IPS-20b (cell line): ENCODE measurements at regions not wholly inside any gene's neighbourhood (a gene's known extent, or its start where the extent isn't known, plus 50 kb on each side); places are given as distances from the start of the nearest gene placed in this dataset.

Experiments
- H3K27ac ChIP-seq: one replicate; pipeline ENCODE4 v1.5.1; 2013; ENCODE audit warnings: low read length
- H3K27me3 ChIP-seq: 2 replicates; pipeline ENCODE4 v1.6.1; 2013; ENCODE audit warnings: mild to moderate bottlenecking, low read length, inconsistent platforms; ENCODE audit not compliant: insufficient read depth
- H3K36me3 ChIP-seq: 2 replicates; pipeline ENCODE4 v1.6.1; 2013; ENCODE audit warnings: low read depth, mild to moderate bottlenecking, inconsistent platforms, low read length, moderate library complexity; ENCODE audit not compliant: insufficient read depth
- H3K4me1 ChIP-seq: 2 replicates; pipeline ENCODE4 v1.6.1; 2013; ENCODE audit warnings: mild to moderate bottlenecking, control low read depth, inconsistent platforms, low read length, moderate library complexity; ENCODE audit not compliant: insufficient read depth
- H3K4me3 ChIP-seq: 2 replicates; pipeline ENCODE4 v1.5.1; 2013; ENCODE audit warnings: mild to moderate bottlenecking, low read length, inconsistent platforms
- H3K9ac ChIP-seq: 2 replicates; pipeline ENCODE4 v1.6.1; 2013; ENCODE audit warnings: low read depth, mild to moderate bottlenecking, inconsistent platforms, low read length, moderate library complexity
- H3K9me3 ChIP-seq: 2 replicates; pipeline ENCODE4 v1.6.1; 2013; ENCODE audit warnings: mild to moderate bottlenecking, low read depth, low read length, inconsistent platforms; ENCODE audit not compliant: insufficient read depth

- no peaks in the 10 kb centered on the region for H3K4me1 ChIP-seq
- no peak overlapping the region for H3K9ac ChIP-seq
- H3K36me3 ChIP-seq: no peaks in the 10 kb centered on the region
- no peak overlapping the region for H3K4me3 ChIP-seq
- H3K27ac ChIP-seq: no peak overlapping the region
- no peaks in the 10 kb centered on the region for H3K27me3 ChIP-seq
- H3K9me3 ChIP-seq: no peaks in the 10 kb centered on the region
These were observed 249.9 kb downstream of the EIPR1 start for GRCh38 chr2:3127710-3128109.

- H3K4me1 ChIP-seq: no peaks in the 10 kb centered on the region
These were observed 250.6 kb downstream of the EIPR1 start for GRCh38 chr2:3126911-3127621.

GRCh38 chr2:3126171-3126910, 251.3 kb downstream of the EIPR1 start:
- no peak overlapping the region for H3K9ac ChIP-seq
- no peak overlapping the region for H3K27ac ChIP-seq

More at GRCh38 chr2:3126911-3127621, 250.6 kb downstream of the EIPR1 start:
- Histone ChIP-seq H3K9me3 (no peaks in the 10 kb centered on the region), H3K27ac (no peak overlapping the region), H3K4me3 (no peak overlapping the region), H3K36me3 (no peaks in the 10 kb centered on the region), H3K27me3 (no peaks in the 10 kb centered on the region), H3K9ac (no peak overlapping the region)

GRCh38 chr2:3125761-3126130, 251.9 kb downstream of the EIPR1 start:
- H3K27ac ChIP-seq: no peak overlapping the region
- H3K9me3 ChIP-seq: no peaks in the 10 kb centered on the region
- H3K36me3 ChIP-seq: no peaks in the 10 kb centered on the region
- H3K9ac ChIP-seq: no peak overlapping the region
- H3K4me3 ChIP-seq: no peak overlapping the region
- H3K4me1 ChIP-seq: no peaks in the 10 kb centered on the region
- no peaks in the 10 kb centered on the region for H3K27me3 ChIP-seq

More at GRCh38 chr2:3126171-3126910, 251.3 kb downstream of the EIPR1 start:
- no peaks in the 10 kb centered on the region for H3K36me3 ChIP-seq
- no peaks in the 10 kb centered on the region for H3K27me3 ChIP-seq
- H3K9me3 ChIP-seq: no peaks in the 10 kb centered on the region
- no peak overlapping the region for H3K4me3 ChIP-seq
- no peaks in the 10 kb centered on the region for H3K4me1 ChIP-seq

GRCh38 chr2:3125001-3125760, 252.4 kb downstream of the EIPR1 start:
- Histone ChIP-seq H3K9ac (no peak overlapping the region), H3K27me3 (no peaks in the 10 kb centered on the region), H3K9me3 (no peaks in the 10 kb centered on the region), H3K27ac (no peak overlapping the region), H3K4me1 (no peaks in the 10 kb centered on the region), H3K4me3 (no peak overlapping the region), H3K36me3 (no peaks in the 10 kb centered on the region)

- Histone ChIP-seq H3K27me3 (no peaks in the 10 kb centered on the region), H3K9me3 (no peaks in the 10 kb centered on the region), H3K27ac (no peak overlapping the region), H3K4me3 (no peak overlapping the region), H3K9ac (no peak overlapping the region), H3K4me1 (no peaks in the 10 kb centered on the region; the same call in 1 of the 2 replicates), H3K36me3 (no peaks in the 10 kb centered on the region)
These were observed 255.1 kb downstream of the EIPR1 start for GRCh38 chr2:3122525-3122924.

GRCh38 chr2:3121601-3122000, 256.0 kb downstream of the EIPR1 start:
- no peak overlapping the region for H3K9ac ChIP-seq
- no peaks in the 10 kb centered on the region for H3K9me3 ChIP-seq
- no peaks in the 10 kb centered on the region for H3K27me3 ChIP-seq
- H3K36me3 ChIP-seq: no peaks in the 10 kb centered on the region
- H3K4me1 ChIP-seq: no peaks in the 10 kb centered on the region; the same call in 1 of the 2 replicates
- no peak overlapping the region for H3K27ac ChIP-seq
- no peak overlapping the region for H3K4me3 ChIP-seq

GRCh38 chr2:3117650-3118216, 259.9 kb downstream of the EIPR1 start:
- H3K9me3 ChIP-seq: no peaks in the 10 kb centered on the region
- H3K36me3 ChIP-seq: no peaks in the 10 kb centered on the region
- H3K27ac ChIP-seq: no peak overlapping the region
- no peaks in the 10 kb centered on the region for H3K27me3 ChIP-seq
- H3K4me1 ChIP-seq: no peaks in the 10 kb centered on the region; the same call in 1 of the 2 replicates
- H3K9ac ChIP-seq: no peak overlapping the region
- no peak overlapping the region for H3K4me3 ChIP-seq

- H3K9me3 ChIP-seq: no peaks in the 10 kb centered on the region; the same call in 1 of the 2 replicates
- no peaks in the 10 kb centered on the region for H3K36me3 ChIP-seq
- no peaks in the 10 kb centered on the region; the same call in 1 of the 2 replicates for H3K4me1 ChIP-seq
- no peaks in the 10 kb centered on the region for H3K27me3 ChIP-seq
- no peak overlapping the region for H3K4me3 ChIP-seq
- H3K9ac ChIP-seq: no peak overlapping the region
- no peak overlapping the region for H3K27ac ChIP-seq
These were observed 261.2 kb downstream of the EIPR1 start for GRCh38 chr2:3116371-3116770.

- H3K9ac ChIP-seq: no peak overlapping the region
- no peaks in the 10 kb centered on the region for H3K36me3 ChIP-seq
- no peak overlapping the region for H3K4me3 ChIP-seq
- no peaks in the 10 kb centered on the region for H3K27me3 ChIP-seq
- no peak overlapping the region for H3K27ac ChIP-seq
- H3K4me1 ChIP-seq: no peaks in the 10 kb centered on the region; the same call in 1 of the 2 replicates
- H3K9me3 ChIP-seq: no peaks in the 10 kb centered on the region; the same call in 1 of the 2 replicates
These were observed 262.1 kb downstream of the EIPR1 start for GRCh38 chr2:3115301-3116042.
